OCI-LY1 (cell line): ENCODE measurements at regions not wholly inside any gene's neighbourhood (a gene's known extent, or its start where the extent isn't known, plus 50 kb on each side); places are given as distances from the start of the nearest gene placed in this dataset.

Experiments
- H2AFZ ChIP-seq: fragments of 200-600 bp; sonication (generic), shearing (Covaris generic); 2 replicates; pipeline ENCODE4 v1.6.0; 2014; ENCODE audit warnings: antibody characterized with exemption, mild to moderate bottlenecking, low read length
- H3F3A ChIP-seq: fragments of 200-600 bp; sonication (generic), shearing (Covaris generic); 2 replicates; pipeline ENCODE4 v1.6.0; 2014; ENCODE audit warnings: mild to moderate bottlenecking, antibody characterized with exemption, low read length, moderate library complexity; ENCODE audit not compliant: insufficient read depth
- H3K27ac ChIP-seq: fragments of 200-600 bp; sonication (generic); 2 replicates; pipeline ENCODE4 v1.5.1; 2014; ENCODE audit warnings: low read length, mixed run types, mild to moderate bottlenecking, low read depth; ENCODE audit not compliant: poor library complexity, severe bottlenecking
- H3K27me3 ChIP-seq: fragments of 200-600 bp; sonication (generic); 2 replicates; pipeline ENCODE4 v1.6.0; 2014; ENCODE audit warnings: antibody characterized with exemption, mild to moderate bottlenecking, low read length, moderate library complexity; ENCODE audit not compliant: insufficient read depth
- H3K36me3 ChIP-seq: fragments of 200-600 bp; sonication (generic); 2 replicates; pipeline ENCODE4 v1.6.1; 2014; ENCODE audit warnings: mild to moderate bottlenecking, antibody characterized with exemption, low read length, moderate library complexity, mixed read lengths; ENCODE audit not compliant: insufficient read depth
- H3K4me1 ChIP-seq: fragments of 200-600 bp; sonication (generic); 2 replicates; pipeline ENCODE4 v1.5.1; 2014; ENCODE audit warnings: mild to moderate bottlenecking, low read length, moderate library complexity; ENCODE audit not compliant: insufficient read depth, severe bottlenecking
- H3K4me2 ChIP-seq: fragments of 200-600 bp; sonication (generic), shearing (Covaris generic); 2 replicates; pipeline ENCODE4 v1.6.1; 2014; ENCODE audit warnings: low read length
- H3K4me3 ChIP-seq: fragments of 200-600 bp; sonication (generic); 2 replicates; pipeline ENCODE4 v1.5.1; 2014; ENCODE audit warnings: low read length, low read depth, mild to moderate bottlenecking, mixed read lengths; ENCODE audit not compliant: poor library complexity, severe bottlenecking
- H3K79me2 ChIP-seq: fragments of 200-600 bp; shearing (Covaris generic); 2 replicates; pipeline ENCODE4 v1.6.1; 2016; ENCODE audit warnings: mixed run types, low read length, mixed read lengths; ENCODE audit not compliant: insufficient read depth
- H3K9ac ChIP-seq: fragments of 200-600 bp; sonication (generic), shearing (Covaris generic); 2 replicates; pipeline ENCODE4 v1.6.1; 2014; ENCODE audit warnings: mild to moderate bottlenecking, low read length, mixed read lengths
- H3K9me2 ChIP-seq: fragments of 200-600 bp; sonication (generic), shearing (Covaris generic); 2 replicates; pipeline ENCODE4 v1.6.1; 2014; ENCODE audit warnings: low read depth, mild to moderate bottlenecking, low read length, mixed read lengths
- H3K9me3 ChIP-seq: fragments of 200-600 bp; shearing (Covaris generic); 2 replicates; pipeline ENCODE4 v1.6.1; 2014; ENCODE audit warnings: low read length, mixed read lengths
- H4K20me1 ChIP-seq: fragments of 200-600 bp; sonication (generic), shearing (Covaris generic); 2 replicates; pipeline ENCODE4 v1.6.0; 2016; ENCODE audit warnings: mild to moderate bottlenecking, low read length; ENCODE audit not compliant: insufficient read depth
- EZH2 ChIP-seq: fragments of 200-600 bp; sonication (generic), shearing (Covaris generic); IDR thresholded peaks from 2 replicates; pipeline ENCODE4 v1.8.0; 2017; ENCODE audit warnings: borderline replicate concordance, mixed run types, mild to moderate bottlenecking, antibody characterized with exemption, low read length, moderate library complexity, mixed read lengths
- TF ChIP-seq, protein P1 (sequence below): fragments of 200-600 bp; sonication (generic), shearing (Covaris generic); IDR thresholded peaks from 2 replicates; pipeline ENCODE4 v1.5.1; 2017; ENCODE audit warnings: mild to moderate bottlenecking, antibody characterized with exemption, low read length, moderate library complexity, mixed read lengths

DNA sequence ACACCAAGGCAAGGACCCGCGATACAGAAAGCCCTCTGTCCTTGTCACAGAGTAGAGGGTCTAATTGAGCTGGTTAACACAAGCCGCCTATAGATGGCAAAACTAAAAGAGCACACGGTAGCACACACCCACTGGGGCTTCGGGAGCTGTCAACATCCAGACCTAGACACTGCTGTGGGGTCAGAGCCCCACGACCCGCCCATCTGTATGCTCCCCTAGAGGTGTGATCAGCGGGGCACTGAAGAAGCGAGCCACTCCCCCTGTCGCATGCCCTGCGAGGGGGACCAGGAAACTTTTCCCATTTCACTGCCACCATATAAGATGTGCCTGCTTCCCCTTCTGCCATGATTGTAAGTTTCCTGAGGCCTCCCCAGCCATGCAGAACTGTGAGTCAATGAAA, 1255.8 kb upstream of the CDH8 start:
- no peaks in the 10 kb centered on the region for H3K9me3 ChIP-seq
- H3K36me3 ChIP-seq, result no peaks in the 10 kb centered on the region
- H3K4me3 ChIP-seq, result no peak overlapping the region
- H3K79me2 ChIP-seq, result no peaks in the 10 kb centered on the region
- no peak for TF ChIP-seq EZH2
- TF ChIP-seq, protein P1, sequence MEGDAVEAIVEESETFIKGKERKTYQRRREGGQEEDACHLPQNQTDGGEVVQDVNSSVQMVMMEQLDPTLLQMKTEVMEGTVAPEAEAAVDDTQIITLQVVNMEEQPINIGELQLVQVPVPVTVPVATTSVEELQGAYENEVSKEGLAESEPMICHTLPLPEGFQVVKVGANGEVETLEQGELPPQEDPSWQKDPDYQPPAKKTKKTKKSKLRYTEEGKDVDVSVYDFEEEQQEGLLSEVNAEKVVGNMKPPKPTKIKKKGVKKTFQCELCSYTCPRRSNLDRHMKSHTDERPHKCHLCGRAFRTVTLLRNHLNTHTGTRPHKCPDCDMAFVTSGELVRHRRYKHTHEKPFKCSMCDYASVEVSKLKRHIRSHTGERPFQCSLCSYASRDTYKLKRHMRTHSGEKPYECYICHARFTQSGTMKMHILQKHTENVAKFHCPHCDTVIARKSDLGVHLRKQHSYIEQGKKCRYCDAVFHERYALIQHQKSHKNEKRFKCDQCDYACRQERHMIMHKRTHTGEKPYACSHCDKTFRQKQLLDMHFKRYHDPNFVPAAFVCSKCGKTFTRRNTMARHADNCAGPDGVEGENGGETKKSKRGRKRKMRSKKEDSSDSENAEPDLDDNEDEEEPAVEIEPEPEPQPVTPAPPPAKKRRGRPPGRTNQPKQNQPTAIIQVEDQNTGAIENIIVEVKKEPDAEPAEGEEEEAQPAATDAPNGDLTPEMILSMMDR, result no peak
- no peaks in the 10 kb centered on the region for H4K20me1 ChIP-seq
- no peak overlapping the region for H2AFZ ChIP-seq
- no peaks in the 10 kb centered on the region for H3K27me3 ChIP-seq
- H3K4me2 ChIP-seq, result no peak overlapping the region
- H3K9ac ChIP-seq, result no peak overlapping the region
- no peak overlapping the region for H3K27ac ChIP-seq
- H3K9me2 ChIP-seq, result no peaks in the 10 kb centered on the region
- H3F3A ChIP-seq, result no peaks in the 10 kb centered on the region
- no peaks in the 10 kb centered on the region for H3K4me1 ChIP-seq

DNA sequence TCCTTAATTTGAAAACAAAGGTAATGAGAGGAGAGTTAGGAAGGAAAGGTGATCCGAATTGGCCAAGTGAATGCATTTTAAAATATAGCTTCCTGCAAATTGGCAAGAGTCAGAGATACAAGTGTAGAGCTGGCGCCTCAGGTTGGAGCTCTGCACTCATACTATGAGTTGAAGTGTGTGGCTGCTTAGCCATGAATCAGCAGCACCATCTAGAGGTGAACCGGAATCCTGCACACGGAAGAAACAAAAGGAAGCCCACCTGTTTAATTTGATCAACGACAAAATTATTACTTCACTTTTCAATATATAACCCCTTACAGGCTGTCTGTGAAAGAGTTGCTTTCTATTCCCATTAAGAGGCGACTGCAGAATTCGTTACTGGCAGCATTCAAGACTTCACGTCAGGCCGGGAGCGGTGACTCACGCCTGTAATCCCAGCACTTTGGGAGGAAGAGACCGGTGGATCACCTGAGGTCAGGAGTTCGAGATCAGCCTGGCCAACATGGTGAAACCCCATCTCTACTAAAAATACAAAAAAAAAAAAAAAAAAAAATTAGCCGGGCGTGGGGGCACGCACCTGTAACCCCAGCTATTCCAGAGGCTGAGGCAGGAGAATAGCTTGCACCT, 1253.7 kb upstream of the CDH8 start:
- Histone ChIP-seq H3K79me2 (no peaks in the 10 kb centered on the region), H3K9me3 (no peaks in the 10 kb centered on the region), H3K27me3 (no peaks in the 10 kb centered on the region)

DNA sequence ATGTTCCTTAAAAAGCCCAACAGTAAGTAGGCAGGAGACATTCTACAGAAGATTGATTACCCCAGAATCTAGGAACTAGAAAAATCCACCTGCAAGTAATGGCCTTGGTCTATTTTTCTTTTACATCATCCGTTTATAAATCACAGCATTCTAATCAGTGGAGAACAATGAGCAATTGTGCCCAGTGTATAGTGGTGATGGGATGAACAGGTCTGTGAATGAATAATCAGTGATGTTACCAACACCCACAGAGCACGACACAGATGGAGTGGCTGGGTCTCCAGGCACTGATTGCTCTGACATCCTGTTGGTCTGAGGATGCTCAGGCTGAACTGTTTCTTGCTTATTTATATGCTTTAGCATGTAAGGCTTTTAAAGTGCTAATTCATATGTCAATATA, 1251.2 kb upstream of the CDH8 start:
- no peaks in the 10 kb centered on the region for H3K79me2 ChIP-seq
- no peak overlapping the region for H3K27ac ChIP-seq
- no peaks in the 10 kb centered on the region for H3K4me1 ChIP-seq
- no peaks in the 10 kb centered on the region for H3K36me3 ChIP-seq
- no peak overlapping the region for H3K9ac ChIP-seq
- no peaks in the 10 kb centered on the region for H3K9me2 ChIP-seq
- TF ChIP-seq EZH2, result no peak
- TF ChIP-seq, protein P1, result no peak
- no peaks in the 10 kb centered on the region for H3F3A ChIP-seq
- no peak overlapping the region for H3K4me3 ChIP-seq
- no peaks in the 10 kb centered on the region for H3K9me3 ChIP-seq
- H4K20me1 ChIP-seq, result no peaks in the 10 kb centered on the region
- H3K4me2 ChIP-seq, result no peak overlapping the region
- H3K27me3 ChIP-seq, result no peaks in the 10 kb centered on the region
- no peak overlapping the region for H2AFZ ChIP-seq

More for the DNA sequence above, 1253.7 kb upstream of the CDH8 start:
- Histone ChIP-seq H3F3A (no peaks in the 10 kb centered on the region), H3K36me3 (no peaks in the 10 kb centered on the region), H3K9ac (no peak overlapping the region), H2AFZ (no peak overlapping the region), H3K4me3 (no peak overlapping the region), H4K20me1 (no peaks in the 10 kb centered on the region), H3K9me2 (no peaks in the 10 kb centered on the region), H3K4me1 (no peaks in the 10 kb centered on the region), H3K4me2 (no peak overlapping the region), H3K27ac (no peak overlapping the region)
- no peak for TF ChIP-seq EZH2
- TF ChIP-seq, protein P1, result peak; percentile 82
